HG02642 (cell line): ENCODE measurements at regions not wholly inside any gene's neighbourhood (a gene's known extent, or its start where the extent isn't known, plus 50 kb on each side); places are given as distances from the start of the nearest gene placed in this dataset.

Experiments used
- ATAC-seq: cut with Tn5 transposase; IDR thresholded peaks from one replicate; pipeline ENCODE4 v1.9.1; 2021; ENCODE audit warnings: mild to moderate bottlenecking; ENCODE audit not compliant: unreplicated experiment, poor library complexity

DNA sequence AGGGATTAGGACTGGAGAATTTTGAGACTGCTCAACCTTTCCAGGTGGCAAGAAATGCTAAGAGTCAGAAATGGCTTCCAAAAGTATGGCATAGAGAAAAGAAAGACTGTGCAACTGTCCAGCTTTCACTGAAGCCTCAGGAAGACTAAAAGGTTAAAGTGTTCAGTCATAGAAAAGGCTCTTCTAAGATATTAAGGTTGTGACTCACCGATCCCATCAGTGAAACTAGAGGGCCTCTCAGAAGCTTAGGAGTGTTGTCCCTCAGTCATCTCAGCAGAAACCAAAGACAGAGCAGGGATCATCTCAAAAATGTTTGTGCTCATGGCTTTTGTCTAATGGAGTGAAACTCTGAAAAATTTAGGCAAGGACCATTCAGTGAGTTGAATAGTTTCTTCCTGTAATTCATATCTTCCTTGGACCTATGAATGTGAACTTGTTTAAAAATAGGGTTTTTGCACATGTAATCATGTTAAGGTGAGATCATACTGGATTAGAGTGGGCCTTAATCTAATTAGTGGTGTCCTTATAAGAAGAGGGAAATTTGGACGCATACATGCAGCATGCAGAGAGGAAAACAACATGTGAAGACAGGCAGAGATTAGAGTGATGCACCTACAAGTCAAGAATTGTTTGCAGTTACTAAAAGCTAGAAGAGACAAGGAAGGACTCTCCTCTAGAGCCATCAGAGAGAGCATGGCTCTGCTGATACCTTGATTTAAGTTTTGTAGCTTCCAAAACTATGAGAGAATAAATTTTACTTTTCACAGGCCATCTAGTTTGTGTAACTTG is 71.3 kb downstream of the RPE65 start:
- ATAC-seq = no peak

DNA sequence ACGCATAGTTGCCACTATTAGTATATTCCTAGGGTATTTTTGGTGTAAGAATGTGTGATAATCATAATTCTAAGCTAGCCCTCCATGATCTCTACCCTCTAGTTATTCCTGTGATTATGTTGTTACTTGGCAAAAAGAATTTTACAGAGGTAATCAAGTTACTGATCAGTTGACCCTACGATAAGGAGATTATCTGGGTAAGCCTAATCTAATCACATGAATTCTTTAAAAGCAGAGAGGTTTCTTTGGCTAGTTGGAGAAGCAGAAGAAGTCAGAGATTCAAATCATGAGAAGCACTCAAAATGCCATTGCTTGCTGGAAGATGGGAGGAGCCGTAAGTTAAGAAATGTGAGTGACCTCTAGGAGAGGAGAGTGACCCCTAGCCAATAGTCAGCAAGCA is 72.7 kb downstream of the RPE65 start:
- ATAC-seq = no peak

DNA sequence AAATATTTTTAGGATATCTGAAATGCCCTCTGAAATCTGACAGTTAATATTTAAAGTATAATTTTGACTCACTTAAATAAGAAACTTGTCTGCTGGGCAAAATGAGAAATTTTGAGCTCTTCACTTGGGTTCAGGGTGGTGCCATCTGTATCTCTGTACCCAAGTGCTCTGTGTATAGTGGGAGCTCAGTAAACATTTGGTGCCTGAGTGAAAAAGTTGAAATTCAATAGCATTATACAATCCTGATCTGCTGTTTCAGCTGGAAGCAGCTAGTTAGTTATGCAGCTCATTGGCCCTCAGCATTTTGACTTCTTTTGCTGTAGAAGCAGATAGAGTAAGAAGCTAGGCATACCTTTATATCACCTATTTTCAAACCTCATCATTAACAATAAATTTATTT is 73.3 kb downstream of the RPE65 start:
- ATAC-seq = no peak

DNA sequence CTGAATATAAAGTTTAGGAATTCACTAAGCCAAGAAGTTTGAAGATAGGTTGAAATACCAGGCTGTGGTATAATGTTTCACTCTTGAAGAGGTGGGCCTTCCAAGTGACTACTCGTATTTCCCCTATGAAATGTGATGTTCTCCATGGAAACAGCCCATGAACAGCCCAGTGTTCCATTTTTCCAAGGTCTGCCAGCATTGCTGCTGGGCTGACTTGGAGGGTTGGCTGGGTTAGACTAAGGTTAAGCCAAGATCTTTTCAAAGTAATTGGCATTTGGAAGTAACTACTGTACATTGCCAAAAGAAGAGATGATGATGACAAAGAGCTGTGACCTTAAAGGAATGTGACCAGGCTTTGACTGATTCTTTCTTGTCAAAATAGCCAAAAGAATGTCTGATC is 73.8 kb downstream of the RPE65 start:
- no peak for ATAC-seq

DNA sequence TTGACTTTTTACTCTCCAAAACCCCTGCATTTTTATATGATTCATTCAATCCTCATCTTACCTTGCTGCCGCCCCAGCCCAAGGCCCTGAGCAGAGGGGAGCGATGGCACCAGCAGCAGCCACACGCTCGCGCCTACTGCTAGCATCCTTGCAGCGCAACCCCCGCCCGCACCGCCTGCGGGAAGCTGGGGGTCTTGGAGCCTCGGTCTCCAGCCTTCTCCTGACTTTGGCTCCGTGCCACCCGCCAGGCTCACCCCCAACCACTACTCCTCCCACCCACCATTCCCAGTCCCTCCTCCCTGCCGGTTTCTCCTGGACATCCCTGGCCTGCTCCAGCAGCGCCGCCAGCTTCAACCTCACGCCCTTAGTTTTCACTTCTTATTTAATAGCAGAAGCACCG is 76.6 kb downstream of the RPE65 start:
- ATAC-seq = no peak

DNA sequence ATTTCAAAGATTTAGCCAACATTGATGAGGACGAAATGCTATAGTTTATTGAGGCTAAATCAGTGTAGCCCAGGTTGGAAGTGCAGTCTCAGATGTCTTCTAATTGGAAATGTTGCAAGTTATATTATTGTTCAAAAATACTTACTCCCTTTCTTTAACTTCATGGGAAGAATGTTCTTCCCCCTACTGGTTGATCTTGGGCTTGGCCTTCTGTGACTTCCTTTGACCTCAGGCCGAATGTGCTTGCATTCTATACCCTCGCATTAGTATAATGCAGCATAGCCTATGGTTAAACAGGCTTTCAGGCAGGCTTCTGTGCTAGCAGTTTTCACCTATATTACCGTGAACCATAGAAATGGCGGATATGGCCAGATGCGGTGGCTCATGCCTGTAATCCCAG is 77.3 kb downstream of the RPE65 start:
- no peak for ATAC-seq

DNA sequence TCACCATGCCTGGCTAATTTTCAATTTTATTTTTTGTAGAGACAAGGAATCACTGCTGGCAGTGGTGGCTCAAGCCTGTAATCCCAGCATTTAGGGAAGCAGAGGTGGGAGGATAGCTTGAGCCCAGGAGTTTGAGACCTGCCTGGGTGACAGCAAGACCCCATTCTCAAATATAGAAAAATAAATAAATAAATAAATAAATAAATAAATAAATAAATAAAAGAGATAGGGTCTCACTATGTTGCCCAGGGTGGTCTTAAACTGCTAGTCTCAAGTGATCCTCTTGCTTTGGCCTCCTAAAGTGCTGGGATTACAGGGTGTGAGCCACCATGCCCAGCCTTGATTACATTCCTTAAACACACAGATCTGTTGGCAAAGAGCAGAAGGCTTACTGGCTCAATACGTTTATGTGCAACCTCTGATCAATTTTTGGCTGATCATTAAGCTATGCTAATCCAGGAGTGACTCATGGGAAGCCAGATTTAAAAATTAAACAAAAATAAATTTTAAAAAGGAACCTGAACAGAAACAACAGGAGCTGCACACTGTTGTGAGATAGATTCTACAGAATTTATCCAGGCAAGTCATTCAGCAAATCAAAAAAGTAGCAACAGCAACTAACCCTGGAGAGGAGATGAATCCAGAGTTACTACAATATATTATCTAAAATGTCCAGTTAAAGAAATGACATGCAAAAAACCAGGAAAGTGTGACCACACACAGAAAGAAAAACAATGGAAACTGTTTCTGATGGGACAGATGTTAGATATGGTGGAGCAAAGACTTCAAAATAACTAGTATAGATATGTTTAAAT is 79.4 kb downstream of the RPE65 start:
- no peak for ATAC-seq

DNA sequence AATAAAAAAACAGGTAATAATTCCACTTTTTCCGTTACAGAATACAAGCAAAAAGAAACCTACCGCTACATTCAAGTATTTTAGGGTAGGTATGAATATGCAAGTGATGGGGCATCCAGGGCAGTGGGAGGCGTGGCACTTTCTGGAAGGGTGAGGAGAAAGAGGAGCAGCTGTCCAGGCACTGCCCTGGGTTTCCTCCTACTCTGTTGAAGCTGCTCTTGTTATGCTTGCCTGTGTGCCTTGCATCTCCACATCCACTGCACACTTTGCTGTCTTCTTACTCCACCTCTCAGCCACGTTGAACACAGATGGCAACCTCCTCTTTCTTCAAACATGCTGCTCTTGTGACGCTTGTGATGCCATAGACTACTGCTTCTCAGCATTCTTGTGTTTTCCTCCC is 83.2 kb downstream of the RPE65 start:
- no peak for ATAC-seq

DNA sequence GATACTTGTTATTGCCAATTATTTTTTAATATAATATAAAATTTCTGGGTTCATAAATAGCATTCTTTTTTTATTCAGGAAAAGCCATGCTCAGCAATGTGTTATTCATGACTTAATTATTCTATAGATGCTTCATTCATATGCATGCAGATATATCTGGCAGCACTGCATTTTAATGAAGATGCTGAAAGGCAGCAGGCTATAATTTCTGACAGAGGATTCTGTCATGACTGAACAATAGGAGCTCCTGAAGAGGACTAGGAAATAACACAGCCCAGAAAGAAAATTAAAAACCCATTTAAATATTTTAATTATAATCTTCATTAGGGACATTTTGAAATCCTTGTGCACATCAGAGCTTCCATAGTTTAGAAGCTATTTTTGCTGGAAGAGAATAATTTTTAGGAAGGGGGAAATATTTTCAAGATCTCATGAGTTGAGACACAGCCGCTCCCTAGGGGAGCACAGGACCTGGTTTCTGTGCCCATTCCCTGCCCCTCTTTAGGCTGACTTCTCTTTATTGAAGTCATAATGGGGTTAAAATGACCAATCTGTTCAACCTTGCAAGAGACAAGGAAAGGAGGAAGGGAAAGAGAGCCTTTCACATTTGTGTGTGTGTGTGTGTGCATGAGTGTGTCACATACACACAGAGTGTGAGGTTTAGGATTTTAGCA is 83.9 kb downstream of the RPE65 start:
- no peak for ATAC-seq

DNA sequence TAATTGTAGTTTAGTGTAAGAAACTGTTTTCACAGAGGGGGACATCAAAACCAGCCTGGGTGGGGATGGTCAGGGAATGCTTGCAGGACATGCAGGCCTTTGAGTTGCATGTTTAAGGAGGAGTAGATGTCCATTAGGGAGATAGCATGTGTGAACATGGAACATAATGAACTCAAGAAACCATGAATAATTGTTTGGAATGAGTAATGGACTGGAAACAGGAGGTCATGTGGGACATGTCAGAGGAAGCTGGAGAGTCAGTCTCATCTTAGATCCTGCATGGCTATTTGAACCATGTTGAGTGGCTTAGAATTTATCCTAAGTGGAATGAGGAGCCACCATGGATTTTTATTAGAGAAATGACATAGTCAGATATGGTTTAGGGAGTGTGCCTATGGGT is 86.4 kb downstream of the RPE65 start:
- ATAC-seq = no peak

DNA sequence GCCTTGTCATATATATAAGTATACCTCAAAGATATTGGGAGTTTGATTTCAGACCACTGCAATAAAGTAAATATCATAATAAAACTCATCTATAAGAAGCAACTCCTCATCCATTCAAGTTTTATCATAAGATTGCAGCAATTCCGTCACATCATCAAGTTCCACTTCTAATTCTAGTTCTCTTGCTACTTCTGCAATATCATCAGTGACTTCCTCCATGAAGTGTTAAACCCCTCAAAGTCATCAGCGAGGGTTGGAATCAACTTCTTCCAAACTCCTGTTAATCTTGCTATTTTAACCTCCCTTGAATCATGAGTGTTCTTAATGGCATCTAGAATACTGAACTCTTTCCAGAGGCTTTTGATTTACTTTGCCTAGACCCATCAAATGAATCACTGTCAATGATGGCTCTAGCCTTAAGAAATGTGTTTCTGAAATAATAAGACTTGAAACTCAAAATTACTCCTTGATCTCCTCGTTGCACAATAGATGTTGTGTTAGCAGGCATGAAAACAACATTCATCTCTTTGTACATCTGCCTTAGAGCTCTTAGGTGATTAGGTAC is 88.3 kb downstream of the RPE65 start:
- ATAC-seq = no peak

DNA sequence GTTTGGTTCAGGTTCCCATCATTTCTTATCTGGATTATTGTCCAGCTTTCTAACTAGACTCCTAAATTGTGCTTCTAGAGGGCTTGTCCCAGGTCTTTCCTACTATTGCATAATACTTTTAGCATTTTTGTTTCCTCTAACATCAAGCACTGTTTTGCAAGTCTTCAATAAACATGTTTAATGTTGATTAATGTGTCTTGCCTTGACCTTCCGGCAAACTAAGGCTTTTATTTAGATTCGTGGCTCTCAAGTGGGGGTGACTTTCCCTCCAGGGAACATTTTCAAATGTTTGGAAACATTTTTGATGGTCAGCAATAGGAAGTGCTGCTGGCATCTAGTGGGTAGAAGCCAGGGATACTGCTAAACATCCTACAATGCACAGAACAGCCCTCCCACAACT is 90.7 kb downstream of the RPE65 start:
- ATAC-seq = no peak

DNA sequence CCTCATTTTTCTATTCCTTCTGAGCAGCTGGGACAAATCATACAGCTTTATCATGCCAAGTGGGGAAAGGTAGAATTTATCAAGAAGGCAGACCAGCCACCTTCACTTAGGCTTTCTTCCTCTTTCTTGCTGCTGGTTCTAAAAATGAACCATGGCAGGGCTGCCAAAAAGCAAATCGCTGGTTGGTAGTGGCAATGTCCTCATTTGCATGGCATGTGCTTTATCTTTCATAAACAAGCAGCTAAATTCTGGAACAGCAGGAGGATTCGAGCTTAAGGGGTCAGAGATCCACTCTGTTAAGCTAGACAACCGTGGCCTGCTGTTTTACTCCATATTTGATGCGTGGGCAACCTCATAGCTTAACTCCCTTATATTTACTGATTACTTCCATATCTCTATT is 91.3 kb downstream of the RPE65 start:
- no peak for ATAC-seq

DNA sequence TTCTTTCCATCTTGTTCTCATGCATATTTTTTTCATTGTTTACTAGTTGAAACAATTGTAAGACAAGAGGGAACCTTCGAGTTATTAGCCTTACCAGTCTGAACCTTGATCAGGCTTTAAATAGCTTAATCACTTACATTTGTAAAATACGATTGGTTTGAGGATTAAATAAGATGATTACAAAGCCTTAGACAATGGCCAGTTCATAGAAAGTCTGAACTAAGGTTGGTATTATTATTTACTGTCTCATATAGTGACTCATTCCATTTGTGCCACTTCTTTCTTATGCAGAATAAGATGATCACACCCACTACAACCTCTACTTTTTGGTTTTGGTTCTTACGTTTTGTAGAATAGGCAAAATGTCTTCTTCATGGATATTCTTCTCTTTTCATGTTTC is 94.1 kb downstream of the RPE65 start:
- no peak for ATAC-seq

DNA sequence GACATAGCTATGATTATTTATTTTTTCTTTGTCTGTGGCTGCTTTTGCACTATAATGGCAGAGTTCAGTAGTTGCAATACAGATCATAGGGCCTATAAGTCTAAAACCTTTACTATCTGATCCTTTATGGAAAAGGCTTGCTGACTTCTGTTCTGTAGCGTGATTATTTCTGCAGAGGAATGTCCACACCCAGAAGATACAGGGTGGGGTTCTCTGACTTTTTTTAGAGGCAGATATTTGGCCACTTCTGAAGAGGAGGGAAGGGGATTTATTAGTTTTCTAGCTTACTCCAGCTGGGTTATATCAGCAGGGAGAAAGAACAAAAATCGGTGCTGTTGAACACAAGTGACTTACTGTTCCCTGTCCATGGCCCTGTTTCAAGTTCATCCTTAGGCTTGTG is 97.6 kb downstream of the RPE65 start:
- no peak for ATAC-seq

DNA sequence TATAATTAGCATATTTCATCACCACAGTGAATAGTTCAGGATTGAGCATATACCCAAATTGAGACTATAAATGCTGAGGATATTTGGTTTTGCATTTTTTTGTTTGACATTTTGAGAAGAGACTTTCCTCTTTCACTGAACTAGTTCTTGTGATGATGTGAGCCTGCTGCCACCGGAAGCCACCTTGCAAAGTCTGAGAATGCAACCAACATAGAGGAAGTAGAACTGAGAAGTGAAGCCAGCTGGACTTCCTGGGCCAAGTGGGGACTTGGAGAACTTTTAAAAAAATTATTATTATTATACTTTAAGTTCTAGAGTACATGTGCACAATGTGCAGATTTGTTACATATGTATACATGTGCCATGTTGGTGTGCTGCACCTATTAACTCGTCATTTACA is 102.3 kb downstream of the RPE65 start:
- ATAC-seq = peak; percentile 82

DNA sequence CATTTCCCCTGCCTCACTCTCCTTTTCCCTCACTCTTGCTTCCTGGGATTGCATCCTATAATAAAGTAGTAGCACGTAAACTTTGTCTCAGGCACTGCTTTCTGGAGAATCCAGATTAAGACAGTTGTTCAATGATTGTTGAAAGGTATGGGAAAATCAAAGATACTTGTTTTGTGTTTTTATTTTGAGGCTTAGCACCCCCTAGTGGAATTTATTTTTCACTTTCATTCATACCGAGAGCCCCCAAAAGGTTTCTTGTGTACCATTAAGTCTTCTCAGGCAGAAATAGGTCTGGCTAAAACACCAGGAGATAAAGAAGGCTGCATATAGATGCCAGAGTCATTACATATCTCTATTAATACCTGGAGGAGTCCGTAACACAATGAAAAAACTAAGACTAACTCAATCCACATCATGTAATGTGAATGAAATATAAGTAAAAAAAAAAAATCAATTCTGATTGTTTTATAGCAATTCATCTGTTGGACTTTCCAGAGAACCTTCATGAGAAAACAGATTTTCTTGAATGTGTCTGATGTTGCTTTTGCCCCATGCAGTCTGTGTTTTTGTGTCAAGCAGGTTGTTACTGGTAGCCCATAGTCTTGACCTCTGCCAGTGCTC is 103.5 kb downstream of the RPE65 start:
- ATAC-seq = no peak

DNA sequence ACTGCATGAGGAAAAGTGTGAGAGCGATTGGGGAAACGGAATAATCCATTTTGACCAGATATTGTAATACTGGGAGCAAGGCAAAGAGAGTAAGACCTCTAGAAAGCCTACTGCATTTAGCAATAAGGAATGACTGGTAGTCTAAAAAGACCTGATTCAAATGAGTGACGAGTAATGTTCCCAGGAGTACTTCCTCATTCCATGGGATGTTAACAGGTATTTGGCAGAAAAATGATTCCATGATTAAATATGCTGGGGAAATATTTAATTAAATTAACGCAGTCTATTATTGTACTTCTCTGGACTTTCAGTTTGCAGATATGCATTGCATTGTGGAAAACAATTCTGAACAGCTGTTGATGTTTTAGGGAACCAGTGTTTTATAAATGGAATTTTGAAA is 105.5 kb downstream of the RPE65 start:
- ATAC-seq = no peak

DNA sequence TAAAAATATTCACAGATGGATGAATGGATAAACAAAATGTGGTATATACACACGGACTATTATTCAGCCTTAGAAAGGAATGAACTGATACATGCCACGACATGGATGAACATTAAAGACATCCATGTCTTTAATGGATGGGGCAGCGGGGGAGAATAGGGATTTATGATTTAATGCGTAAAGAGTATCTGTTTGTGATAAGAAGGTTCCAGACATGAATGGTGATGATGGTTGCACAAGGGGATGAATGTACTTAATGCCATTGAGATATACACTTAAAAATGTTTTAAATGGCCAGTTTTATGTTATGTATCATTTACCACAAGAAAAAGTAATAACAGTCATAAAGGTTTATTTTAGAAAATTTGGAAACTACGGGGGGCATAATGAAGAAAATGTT is 108.6 kb upstream of the WLS start:
- ATAC-seq = no peak

DNA sequence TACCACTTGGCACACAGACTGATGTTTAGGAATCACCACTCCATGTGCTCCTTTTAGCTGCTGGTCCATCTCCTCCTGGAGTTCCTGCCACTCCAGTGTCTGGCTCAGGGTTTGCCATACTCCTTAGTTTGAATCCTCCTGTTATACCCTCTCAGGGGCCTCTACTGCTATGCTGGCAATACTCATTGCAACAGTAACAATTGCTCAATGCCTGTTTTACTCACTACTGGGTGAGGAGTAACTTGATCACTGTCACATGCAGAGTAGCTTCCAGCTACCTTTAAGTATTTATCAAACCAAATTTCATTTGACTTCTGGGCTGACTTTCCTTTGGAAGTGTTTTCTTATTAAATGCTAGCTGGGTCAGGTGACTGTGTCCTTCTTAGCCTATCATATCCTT is 107.2 kb upstream of the WLS start:
- ATAC-seq = no peak

DNA sequence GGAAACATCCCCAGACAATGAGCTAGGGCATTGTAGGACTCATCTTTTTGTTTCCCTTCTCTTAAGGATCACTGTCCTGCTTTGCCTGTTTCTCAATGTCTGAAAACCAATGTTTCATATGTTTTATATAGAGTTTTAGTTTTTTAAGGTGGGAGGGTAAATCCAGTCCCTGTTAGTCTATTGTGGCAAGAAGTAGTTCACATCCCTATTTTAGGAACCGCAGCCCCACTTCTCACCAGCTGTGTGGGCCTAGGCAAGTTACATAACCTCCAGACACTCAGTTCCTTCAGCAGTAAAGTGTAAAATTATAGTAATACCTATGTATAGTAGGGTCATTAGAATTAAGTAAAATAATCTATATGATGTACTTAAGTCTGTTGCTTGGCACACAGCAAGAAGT is 105.8 kb upstream of the WLS start:
- no peak for ATAC-seq
